ENCODE measurements at regions not wholly inside any gene's neighbourhood (a gene's known extent, or its start where the extent isn't known, plus 50 kb on each side); places are given as distances from the start of the nearest gene placed in this dataset.

GRCh38 chr7:8314566-8314965, 52.6 kb upstream of the ICA1 start:
- TF ChIP-seq CTCF (IDR thresholded peaks at IDR 0.05; ENCODE audit: low read depth, low read length, missing control alignments): no peak
- no peak for DNase-seq (ENCODE audit: low read depth)
- no peak overlapping the region for H3K4me3 ChIP-seq (ENCODE audit: low read depth, low read length)

- DNase-seq (ENCODE audit: low read depth): no peak
- no peak overlapping the region for H3K4me3 ChIP-seq (ENCODE audit: low read depth, low read length)
- TF ChIP-seq CTCF (IDR thresholded peaks at IDR 0.05; ENCODE audit: low read depth, low read length, missing control alignments): no peak
Measured at GRCh38 chr7:8319115-8319514, 57.1 kb upstream of the ICA1 start.

GRCh38 chr7:8320174-8320573, 58.2 kb upstream of the ICA1 start:
- no peak for DNase-seq (ENCODE audit: low read depth)
- no peak overlapping the region for H3K4me3 ChIP-seq (ENCODE audit: low read depth, low read length)
- no peak for TF ChIP-seq CTCF (IDR thresholded peaks at IDR 0.05; ENCODE audit: low read depth, low read length, missing control alignments)

GRCh38 chr7:8321312-8321711, 59.3 kb upstream of the ICA1 start:
- no peak overlapping the region for H3K4me3 ChIP-seq (ENCODE audit: low read depth, low read length)
- TF ChIP-seq CTCF (IDR thresholded peaks at IDR 0.05; ENCODE audit: low read depth, low read length, missing control alignments): no peak
- DNase-seq (ENCODE audit: low read depth): no peak

- DNase-seq (ENCODE audit: low read depth): no peak
- TF ChIP-seq CTCF (IDR thresholded peaks at IDR 0.05; ENCODE audit: low read depth, low read length, missing control alignments): no peak
- H3K4me3 ChIP-seq (ENCODE audit: low read depth, low read length): no peak overlapping the region
Measured at GRCh38 chr7:8322667-8323066, 60.7 kb upstream of the ICA1 start.

GRCh38 chr7:8325067-8325466, 63.1 kb upstream of the ICA1 start:
- no peak for DNase-seq (ENCODE audit: low read depth)
- TF ChIP-seq CTCF (IDR thresholded peaks at IDR 0.05; ENCODE audit: low read depth, low read length, missing control alignments): no peak
- no peak overlapping the region for H3K4me3 ChIP-seq (ENCODE audit: low read depth, low read length)

- TF ChIP-seq CTCF (IDR thresholded peaks at IDR 0.05; ENCODE audit: low read depth, low read length, missing control alignments): no peak
- no peak overlapping the region for H3K4me3 ChIP-seq (ENCODE audit: low read depth, low read length)
- DNase-seq (ENCODE audit: low read depth): no peak
Measured at GRCh38 chr7:8327199-8327598, 65.2 kb upstream of the ICA1 start.

Measured in GM12864 (cell line).